ENCODE measurements at regions not wholly inside any gene's neighbourhood (a gene's known extent, or its start where the extent isn't known, plus 50 kb on each side); places are given as distances from the start of the nearest gene placed in this dataset.
"Not testable (repeated sequence)": the region's sequence is repeated elsewhere in the genome, so short reads cannot be mapped to it uniquely, and the experiment has no call there.

DNA sequence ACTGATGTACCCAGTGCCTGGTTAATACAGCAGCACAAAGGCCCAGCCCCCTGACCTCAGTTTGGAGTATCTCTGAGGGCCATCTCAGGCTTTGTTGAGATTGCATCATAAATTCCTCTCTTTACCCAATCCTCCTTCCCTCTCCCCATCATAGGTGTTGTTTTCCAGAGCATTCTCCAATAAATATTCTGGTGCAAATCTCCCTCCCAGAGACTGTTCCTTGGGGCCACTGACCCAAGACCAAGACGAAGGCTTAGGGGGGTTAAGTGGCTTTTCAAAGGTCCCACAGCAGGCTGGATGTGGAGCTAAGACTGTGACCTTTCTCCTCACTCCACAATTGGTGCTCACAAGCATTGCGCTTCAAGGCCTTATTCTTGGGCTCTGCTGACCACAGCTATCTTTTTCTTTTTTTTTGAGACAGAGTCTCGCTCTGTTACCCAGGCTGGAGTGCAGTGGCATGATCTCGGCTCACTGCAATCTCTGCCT is 72.4 kb upstream of the ZMYND8 start:
- TF ChIP-seq, protein P1, sequence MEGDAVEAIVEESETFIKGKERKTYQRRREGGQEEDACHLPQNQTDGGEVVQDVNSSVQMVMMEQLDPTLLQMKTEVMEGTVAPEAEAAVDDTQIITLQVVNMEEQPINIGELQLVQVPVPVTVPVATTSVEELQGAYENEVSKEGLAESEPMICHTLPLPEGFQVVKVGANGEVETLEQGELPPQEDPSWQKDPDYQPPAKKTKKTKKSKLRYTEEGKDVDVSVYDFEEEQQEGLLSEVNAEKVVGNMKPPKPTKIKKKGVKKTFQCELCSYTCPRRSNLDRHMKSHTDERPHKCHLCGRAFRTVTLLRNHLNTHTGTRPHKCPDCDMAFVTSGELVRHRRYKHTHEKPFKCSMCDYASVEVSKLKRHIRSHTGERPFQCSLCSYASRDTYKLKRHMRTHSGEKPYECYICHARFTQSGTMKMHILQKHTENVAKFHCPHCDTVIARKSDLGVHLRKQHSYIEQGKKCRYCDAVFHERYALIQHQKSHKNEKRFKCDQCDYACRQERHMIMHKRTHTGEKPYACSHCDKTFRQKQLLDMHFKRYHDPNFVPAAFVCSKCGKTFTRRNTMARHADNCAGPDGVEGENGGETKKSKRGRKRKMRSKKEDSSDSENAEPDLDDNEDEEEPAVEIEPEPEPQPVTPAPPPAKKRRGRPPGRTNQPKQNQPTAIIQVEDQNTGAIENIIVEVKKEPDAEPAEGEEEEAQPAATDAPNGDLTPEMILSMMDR (IDR thresholded peaks at IDR 0.05; ENCODE audit: low read depth, low read length, missing control alignments) = no peak
- H3K4me3 ChIP-seq (ENCODE audit: low read depth, low read length) = no peak overlapping the region
- DNase-seq (ENCODE audit: low read depth) = no peak
- in situ Hi-C loops (cut with HindIII; ENCODE audit: low sequenced_read_pairs) = no loop called here

- TF ChIP-seq, protein P1 (IDR thresholded peaks at IDR 0.05; ENCODE audit: low read depth, low read length, missing control alignments) = no peak
- in situ Hi-C loops (cut with HindIII; ENCODE audit: low sequenced_read_pairs) = no loop called here
- DNase-seq (ENCODE audit: low read depth) = no peak
- no peak overlapping the region for H3K4me3 ChIP-seq (ENCODE audit: low read depth, low read length)
Measured at GRCh38 chr20:47429409-47429808, 72.3 kb upstream of the NCOA3 start.

- no peak overlapping the region for H3K4me3 ChIP-seq (ENCODE audit: low read depth, low read length)
- DNase-seq (ENCODE audit: low read depth) = no peak
- TF ChIP-seq, protein P1 (IDR thresholded peaks at IDR 0.05; ENCODE audit: low read depth, low read length, missing control alignments) = no peak
- in situ Hi-C loops (cut with HindIII; ENCODE audit: low sequenced_read_pairs) = no loop called here
Measured at GRCh38 chr20:47430862-47431588, 70.7 kb upstream of the NCOA3 start.

- no peak for DNase-seq (ENCODE audit: low read depth)
- in situ Hi-C loops (cut with HindIII; ENCODE audit: low sequenced_read_pairs) = no loop called here
- no peak overlapping the region for H3K4me3 ChIP-seq (ENCODE audit: low read depth, low read length)
- TF ChIP-seq, protein P1 (IDR thresholded peaks at IDR 0.05; ENCODE audit: low read depth, low read length, missing control alignments) = no peak
Measured at GRCh38 chr20:47432834-47433210, 68.9 kb upstream of the NCOA3 start.

DNA sequence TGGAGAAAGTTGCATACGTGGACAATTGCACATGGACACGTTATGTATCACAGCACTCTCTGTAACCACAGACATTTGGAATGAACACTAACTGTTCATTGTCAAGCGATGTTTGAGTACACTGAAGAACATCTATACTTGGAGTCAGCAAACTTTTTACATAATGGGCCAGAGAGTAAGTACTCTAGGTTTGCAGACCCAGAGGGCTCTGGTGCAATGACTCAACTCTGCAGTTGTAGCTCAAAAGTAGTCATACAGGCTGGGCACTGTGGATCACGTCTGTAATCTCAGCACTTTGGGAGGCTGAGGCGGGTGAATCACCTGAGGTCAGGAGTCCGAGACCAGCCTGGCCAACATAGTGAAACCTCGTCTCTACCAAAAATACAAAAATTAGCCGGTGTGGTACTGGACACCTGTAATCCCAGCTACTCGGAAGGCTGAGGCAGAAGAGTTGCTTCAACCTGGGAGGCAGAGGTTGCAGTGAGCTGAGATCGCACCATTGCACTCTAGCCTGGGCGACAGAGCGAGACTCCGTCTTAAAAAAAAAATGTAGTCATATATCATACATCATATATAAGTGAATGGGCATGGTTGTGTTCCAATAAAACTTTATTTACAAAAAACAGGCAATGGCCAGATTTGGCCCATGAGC is 67.4 kb upstream of the NCOA3 start:
- in situ Hi-C loops (cut with HindIII; ENCODE audit: low sequenced_read_pairs); H3K4me3 ChIP-seq (ENCODE audit: low read depth, low read length): not testable (repeated sequence)
- peak; percentile 2 for DNase-seq (ENCODE audit: low read depth)

DNA sequence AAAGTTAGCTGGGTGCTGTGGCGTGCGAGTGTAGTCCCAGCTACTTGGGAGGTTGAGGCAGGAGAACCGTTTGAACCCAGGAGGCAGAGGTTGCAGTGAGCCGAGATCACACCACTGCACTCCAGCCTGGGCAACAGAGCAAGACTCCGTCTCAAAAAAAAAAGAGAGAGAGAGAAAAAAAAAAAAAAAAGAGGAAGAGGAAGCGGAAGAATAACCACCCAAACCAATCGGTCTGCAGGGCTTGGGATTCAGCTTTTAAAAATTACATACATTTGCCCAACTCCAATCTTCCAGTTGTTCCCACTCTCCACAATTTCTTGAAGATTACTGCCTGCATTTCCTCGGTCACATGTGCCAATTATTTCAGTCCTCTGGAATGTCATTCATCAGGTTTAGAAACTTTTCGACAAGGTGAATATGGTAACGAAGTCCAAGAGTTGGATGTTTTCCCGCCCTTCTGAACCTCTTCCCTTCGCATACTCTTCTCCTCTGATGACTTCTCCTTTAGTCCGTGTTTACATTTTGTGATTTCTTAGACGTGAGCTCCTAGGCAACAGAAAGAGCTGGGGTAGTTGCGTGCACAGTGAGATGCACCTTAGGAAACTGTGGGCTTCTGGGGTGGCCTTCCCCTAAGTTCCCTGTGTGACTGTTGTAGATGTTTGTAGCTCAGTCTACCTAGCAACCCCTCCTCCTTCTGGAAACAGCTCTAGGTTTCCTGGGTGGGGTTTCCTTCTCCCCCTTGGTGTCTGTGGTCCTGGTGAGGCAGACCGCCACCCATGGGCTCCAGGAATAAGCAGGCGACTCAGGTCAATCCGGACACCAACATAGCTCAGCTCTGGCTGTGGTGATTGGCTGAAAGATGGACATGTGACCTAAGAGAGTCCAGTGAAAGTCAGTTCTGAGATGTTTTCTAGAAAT is 63.0 kb upstream of the NCOA3 start:
- in situ Hi-C loops (cut with HindIII; ENCODE audit: low sequenced_read_pairs) = no loop called here
- DNase-seq (ENCODE audit: low read depth) = no peak
- TF ChIP-seq, protein P1 (IDR thresholded peaks at IDR 0.05; ENCODE audit: low read depth, low read length, missing control alignments) = no peak

More for the DNA sequence above, 63.0 kb upstream of the NCOA3 start:
- no peak overlapping the region for H3K4me3 ChIP-seq (ENCODE audit: low read depth, low read length)
